ENCODE measurements at regions not wholly inside any gene's neighbourhood (a gene's known extent, or its start where the extent isn't known, plus 50 kb on each side); places are given as distances from the start of the nearest gene placed in this dataset.

- no peak for TF ChIP-seq CTCF (IDR thresholded peaks at IDR 0.05)
- Mint-ChIP-seq H3K9me3 (peaks cover 25% of the 10 kb centered on the region), H3K27ac (no peak overlapping the region), H3K27me3 (no peaks in the 10 kb centered on the region), H3K4me3 (no peak overlapping the region), H3K4me1 (ENCODE audit: low read depth) (no peaks in the 10 kb centered on the region), H3K36me3 (ENCODE audit: low read depth) (no peaks in the 10 kb centered on the region)
- intact Hi-C loops (cut with micrococcal nuclease) = no loop called here
- no peak for DNase-seq
- no peak for ATAC-seq
- CTCF ChIA-PET = no interaction called here
- POLR2A ChIA-PET = no interaction called here
Observed at GRCh38 chr14:25615174-25615573, 565.2 kb upstream of the STXBP6 start.

GRCh38 chr14:25607192-25607591 is 557.2 kb upstream of the STXBP6 start:
- intact Hi-C loops (cut with micrococcal nuclease) = no loop called here
- Mint-ChIP-seq H3K27ac (no peak overlapping the region), H3K4me1 (ENCODE audit: low read depth) (no peaks in the 10 kb centered on the region), H3K9me3 (peaks cover 13% of the 10 kb centered on the region), H3K27me3 (no peaks in the 10 kb centered on the region), H3K4me3 (no peak overlapping the region), H3K36me3 (ENCODE audit: low read depth) (no peaks in the 10 kb centered on the region)
- ChIA-PET POLR2A (no interaction called here), CTCF (no interaction called here)
- TF ChIP-seq CTCF (IDR thresholded peaks at IDR 0.05) = no peak
- no peak for DNase-seq
- ATAC-seq = no peak

GRCh38 chr14:25602106-25602505 is 552.2 kb upstream of the STXBP6 start:
- intact Hi-C loops (cut with micrococcal nuclease) = no loop called here
- Mint-ChIP-seq H3K4me3 (no peak overlapping the region), H3K9me3 (peaks cover 20% of the 10 kb centered on the region), H3K27me3 (no peaks in the 10 kb centered on the region), H3K27ac (no peak overlapping the region), H3K36me3 (ENCODE audit: low read depth) (no peaks in the 10 kb centered on the region), H3K4me1 (ENCODE audit: low read depth) (no peaks in the 10 kb centered on the region)
- ATAC-seq (no peak), DNase-seq (no peak)
- POLR2A ChIA-PET = no interaction called here
- no peak for TF ChIP-seq CTCF (IDR thresholded peaks at IDR 0.05)
- CTCF ChIA-PET = no interaction called here

GRCh38 chr14:25588751-25589150 is 538.8 kb upstream of the STXBP6 start:
- ChIA-PET POLR2A (no interaction called here), CTCF (no interaction called here)
- H3K36me3 Mint-ChIP-seq (ENCODE audit: low read depth) = no peaks in the 10 kb centered on the region
- peaks cover 10% of the 10 kb centered on the region for H3K9me3 Mint-ChIP-seq
- TF ChIP-seq CTCF (IDR thresholded peaks at IDR 0.05) = no peak
- no peaks in the 10 kb centered on the region for H3K4me1 Mint-ChIP-seq (ENCODE audit: low read depth)
- ATAC-seq = no peak
- H3K27me3 Mint-ChIP-seq = no peaks in the 10 kb centered on the region
- DNase-seq = no peak
- no peak overlapping the region for H3K27ac Mint-ChIP-seq
- intact Hi-C loops (cut with micrococcal nuclease) = no loop called here
- no peak overlapping the region for H3K4me3 Mint-ChIP-seq

- no peaks in the 10 kb centered on the region for H3K36me3 Mint-ChIP-seq (ENCODE audit: low read depth)
- TF ChIP-seq CTCF (IDR thresholded peaks at IDR 0.05) = no peak
- no peak for ATAC-seq
- intact Hi-C loops (cut with micrococcal nuclease) = no loop called here
- H3K4me3 Mint-ChIP-seq = no peak overlapping the region
- DNase-seq = no peak
- no peaks in the 10 kb centered on the region for H3K4me1 Mint-ChIP-seq (ENCODE audit: low read depth)
- H3K27me3 Mint-ChIP-seq = no peaks in the 10 kb centered on the region
- H3K9me3 Mint-ChIP-seq = peaks cover 4% of the 10 kb centered on the region
- ChIA-PET POLR2A (no interaction called here), CTCF (no interaction called here)
- H3K27ac Mint-ChIP-seq = no peak overlapping the region
Observed at GRCh38 chr14:25574628-25575325, 524.8 kb upstream of the STXBP6 start.
